ENCODE measurements at regions not wholly inside any gene's neighbourhood (a gene's known extent, or its start where the extent isn't known, plus 50 kb on each side); places are given as distances from the start of the nearest gene placed in this dataset.

DNA sequence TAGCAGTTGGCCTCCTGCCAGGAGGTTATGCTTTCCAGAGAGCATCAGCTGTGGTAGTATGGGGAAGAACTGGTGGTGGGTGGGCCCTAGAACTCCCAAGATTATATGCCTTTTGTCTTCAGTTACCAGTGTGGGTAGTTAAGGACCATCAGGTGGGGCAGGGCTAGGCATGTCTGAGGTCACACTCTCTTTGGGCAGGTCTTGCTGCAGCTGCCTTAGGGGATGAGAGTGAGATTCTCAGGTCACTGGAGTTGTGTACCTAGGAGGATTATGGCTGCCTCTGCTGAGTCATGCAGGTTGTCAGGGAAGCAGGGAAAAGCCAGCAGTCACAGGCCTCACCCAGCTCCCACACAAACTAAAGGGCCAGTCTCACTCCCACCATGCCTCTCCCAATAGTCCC is 172.9 kb upstream of the GYPA start:
- BruUV-seq (replicated peaks): no TSS peak
- Histone ChIP-seq H3K79me2 (ENCODE audit: control insufficient read depth, insufficient read depth, low read length) (no peaks in the 10 kb centered on the region), H3K27ac (ENCODE audit: extremely low read depth, low read depth, low read length) (no peak overlapping the region), H3K4me1 (replicated peaks in 1 of 2; ENCODE audit: control insufficient read depth in 2 of 2, insufficient read depth in 2 of 2, low read length in 2 of 2) (no peaks in the 10 kb centered on the region), H3K9ac (ENCODE audit: insufficient read depth in 1 of 2, low read depth in 2 of 2, low read length in 2 of 2) (no peak overlapping the region), H2AFZ (ENCODE audit: low read depth, low read length) (no peak overlapping the region), H3K9me1 (ENCODE audit: control insufficient read depth, insufficient read depth, low read length) (no peaks in the 10 kb centered on the region), H3K4me2 (ENCODE audit: insufficient read depth, low read length) (no peak overlapping the region), H4K20me1 (replicated peaks; ENCODE audit: control insufficient read depth, insufficient read depth, low read length) (no peaks in the 10 kb centered on the region), H3K4me3 (no peak overlapping the region), H3K27me3 (ENCODE audit: control insufficient read depth in 2 of 2, insufficient read depth in 2 of 2, low read length in 2 of 2) (no peaks in the 10 kb centered on the region), H3K9me3 (replicated peaks; ENCODE audit: control insufficient read depth, insufficient read depth, low read depth, low read length) (no peaks in the 10 kb centered on the region), H3K36me3 (ENCODE audit: control insufficient read depth, insufficient read depth, low read length) (no peaks in the 10 kb centered on the region)
- intact Hi-C loops (cut with micrococcal nuclease) (no loop called here), in situ Hi-C loops (cut with MboI) (no loop called here)
- DNase-seq (ENCODE audit: extremely low read depth in 1 of 4, low spot score in 3 of 4): no peak
- FAIRE-seq: no peak
- POLR2A ChIA-PET: interaction anchor here (1.0 kb wide), 1 partner anchor 10 kb away, joined by 3 read pairs; no protein-coding TSS in a partner anchor
- no peak for ATAC-seq
- CTCF ChIA-PET (ENCODE audit: low intra/inter-chr PET ratio): no interaction called here
- TF ChIP-seq CREBBP (IDR thresholded peaks at IDR 0.05; ENCODE audit: low read depth, low read length) (no peak), NFIC (IDR thresholded peaks at IDR 0.05) (0 out of 2 replicates have a peak, but pooled peaks have one; percentile 17)

DNA sequence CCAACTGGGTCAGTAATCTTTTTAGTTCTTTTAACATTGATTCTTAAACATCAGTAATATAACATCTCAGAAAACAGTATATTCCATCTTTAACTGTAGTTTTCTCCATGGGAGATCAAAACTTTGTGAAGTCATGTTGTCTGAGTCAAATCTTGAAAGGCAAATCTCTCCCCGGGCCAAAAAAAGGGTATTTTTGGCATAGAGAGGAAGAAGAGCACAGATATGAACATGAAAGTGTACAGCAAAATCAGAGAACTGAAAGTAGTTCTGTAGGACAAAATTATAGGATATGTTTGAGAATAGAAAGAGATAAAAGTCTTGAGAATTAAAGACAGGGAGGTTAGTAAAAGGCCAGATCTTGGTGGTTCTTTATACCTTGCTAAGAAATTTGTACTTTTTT is 176.4 kb upstream of the GYPA start:
- Histone ChIP-seq H3K9me3 (replicated peaks; ENCODE audit: control insufficient read depth, insufficient read depth, low read depth, low read length) (no peaks in the 10 kb centered on the region), H3K79me2 (ENCODE audit: control insufficient read depth, insufficient read depth, low read length) (no peaks in the 10 kb centered on the region), H3K9me1 (ENCODE audit: control insufficient read depth, insufficient read depth, low read length) (no peaks in the 10 kb centered on the region), H3K4me1 (replicated peaks in 1 of 2; ENCODE audit: control insufficient read depth in 2 of 2, insufficient read depth in 2 of 2, low read length in 2 of 2) (no peaks in the 10 kb centered on the region), H4K20me1 (replicated peaks; ENCODE audit: control insufficient read depth, insufficient read depth, low read length) (no peaks in the 10 kb centered on the region), H3K27ac (ENCODE audit: extremely low read depth, low read depth, low read length) (no peak overlapping the region), H3K4me3 (no peak overlapping the region), H2AFZ (ENCODE audit: low read depth, low read length) (no peak overlapping the region), H3K36me3 (ENCODE audit: control insufficient read depth, insufficient read depth, low read length) (no peaks in the 10 kb centered on the region), H3K9ac (ENCODE audit: insufficient read depth in 1 of 2, low read depth in 2 of 2, low read length in 2 of 2) (no peak overlapping the region), H3K27me3 (ENCODE audit: control insufficient read depth in 2 of 2, insufficient read depth in 2 of 2, low read length in 2 of 2) (no peaks in the 10 kb centered on the region), H3K4me2 (ENCODE audit: insufficient read depth, low read length) (no peak overlapping the region)
- DNase-seq (ENCODE audit: extremely low read depth in 1 of 4, low spot score in 3 of 4) (no peak), FAIRE-seq (no peak), ATAC-seq (no peak)
- in situ Hi-C loops (cut with MboI): no loop called here
- ChIA-PET POLR2A (no interaction called here), CTCF (ENCODE audit: low intra/inter-chr PET ratio) (no interaction called here)
- TF ChIP-seq, protein P1, sequence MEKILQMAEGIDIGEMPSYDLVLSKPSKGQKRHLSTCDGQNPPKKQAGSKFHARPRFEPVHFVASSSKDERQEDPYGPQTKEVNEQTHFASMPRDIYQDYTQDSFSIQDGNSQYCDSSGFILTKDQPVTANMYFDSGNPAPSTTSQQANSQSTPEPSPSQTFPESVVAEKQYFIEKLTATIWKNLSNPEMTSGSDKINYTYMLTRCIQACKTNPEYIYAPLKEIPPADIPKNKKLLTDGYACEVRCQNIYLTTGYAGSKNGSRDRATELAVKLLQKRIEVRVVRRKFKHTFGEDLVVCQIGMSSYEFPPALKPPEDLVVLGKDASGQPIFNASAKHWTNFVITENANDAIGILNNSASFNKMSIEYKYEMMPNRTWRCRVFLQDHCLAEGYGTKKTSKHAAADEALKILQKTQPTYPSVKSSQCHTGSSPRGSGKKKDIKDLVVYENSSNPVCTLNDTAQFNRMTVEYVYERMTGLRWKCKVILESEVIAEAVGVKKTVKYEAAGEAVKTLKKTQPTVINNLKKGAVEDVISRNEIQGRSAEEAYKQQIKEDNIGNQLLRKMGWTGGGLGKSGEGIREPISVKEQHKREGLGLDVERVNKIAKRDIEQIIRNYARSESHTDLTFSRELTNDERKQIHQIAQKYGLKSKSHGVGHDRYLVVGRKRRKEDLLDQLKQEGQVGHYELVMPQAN (IDR thresholded peaks at IDR 0.05; ENCODE audit: borderline replicate concordance): no peak
- intact Hi-C loops (cut with micrococcal nuclease): no loop called here
- WGBS (ENCODE audit: insufficient coverage, low coverage, missing lambda C conversion rate): 0% methylated on average over 1 of the region's 1 CpG
- BruUV-seq (replicated peaks): no TSS peak
